Stimulated activated effector memory CD8-positive, alpha-beta T cell treated with anti-CD3 and anti-CD28 coated beads, Interleukin-12 subunit alpha, Interleukin-12 subunit beta, amount 100 ng/mL, for 72 hours (primary cell): ENCODE measurements at regions not wholly inside any gene's neighbourhood (a gene's known extent, or its start where the extent isn't known, plus 50 kb on each side); places are given as distances from the start of the nearest gene placed in this dataset.

Experiments used
- ATAC-seq: fragments of 150-1000 bp; cut with Tn5 transposase; 2 replicates; pipeline ENCODE4 v1.10.0; 2021
- DNase-seq, 2 donors: peaks; one replicate each; pipeline ENCODE4 v3.0.0; 2021 to 2022; ENCODE audit warnings: low spot score in 2 of 2
- H3K27ac Mint-ChIP-seq: one replicate; pipeline ENCODE4 v1.8.0; 2022; ENCODE audit warnings: mild to moderate bottlenecking, mixed read lengths
- H3K36me3 Mint-ChIP-seq: one replicate; pipeline ENCODE4 v1.8.0; 2022; ENCODE audit warnings: mild to moderate bottlenecking, mixed read lengths
- H3K4me1 Mint-ChIP-seq: one replicate; pipeline ENCODE4 v1.8.0; 2022; ENCODE audit warnings: mixed read lengths
- H3K4me3 Mint-ChIP-seq: one replicate; pipeline ENCODE4 v1.8.0; 2022; ENCODE audit warnings: mild to moderate bottlenecking, mixed read lengths
- H3K9me3 Mint-ChIP-seq: one replicate; pipeline ENCODE4 v1.8.0; 2022; ENCODE audit warnings: mixed read lengths

GRCh38 chr22:48523761-48524160, 1303.9 kb downstream of the BRD1 start:
- ATAC-seq (no peak), DNase-seq (no peak)
- Mint-ChIP-seq H3K36me3 (no peaks in the 10 kb centered on the region), H3K4me3 (no peak overlapping the region), H3K27ac (no peak overlapping the region), H3K4me1 (no peaks in the 10 kb centered on the region), H3K9me3 (no peaks in the 10 kb centered on the region)

GRCh38 chr22:48523091-48523490, 1304.6 kb downstream of the BRD1 start:
- Mint-ChIP-seq H3K9me3 (no peaks in the 10 kb centered on the region), H3K4me1 (no peaks in the 10 kb centered on the region), H3K4me3 (no peak overlapping the region), H3K36me3 (no peaks in the 10 kb centered on the region), H3K27ac (no peak overlapping the region)
- DNase-seq = no peak
- ATAC-seq = no peak

- no peak for DNase-seq
- H3K4me3 Mint-ChIP-seq = no peak overlapping the region
- no peak overlapping the region for H3K27ac Mint-ChIP-seq
- no peaks in the 10 kb centered on the region for H3K36me3 Mint-ChIP-seq
- no peak for ATAC-seq
- H3K9me3 Mint-ChIP-seq = no peaks in the 10 kb centered on the region
- H3K4me1 Mint-ChIP-seq = no peaks in the 10 kb centered on the region
These were observed 1305.4 kb downstream of the BRD1 start for GRCh38 chr22:48522271-48522670.

GRCh38 chr22:48520884-48521588, 1306.6 kb downstream of the BRD1 start:
- Mint-ChIP-seq H3K9me3 (no peaks in the 10 kb centered on the region), H3K4me3 (no peak overlapping the region), H3K27ac (no peak overlapping the region), H3K36me3 (no peaks in the 10 kb centered on the region), H3K4me1 (no peaks in the 10 kb centered on the region)
- no peak for DNase-seq
- ATAC-seq = no peak

GRCh38 chr22:48520207-48520606, 1307.5 kb downstream of the BRD1 start:
- H3K4me1 Mint-ChIP-seq = no peaks in the 10 kb centered on the region
- DNase-seq (no peak), ATAC-seq (no peak)
- H3K4me3 Mint-ChIP-seq = no peak overlapping the region
- H3K36me3 Mint-ChIP-seq = no peaks in the 10 kb centered on the region
- no peaks in the 10 kb centered on the region for H3K9me3 Mint-ChIP-seq
- H3K27ac Mint-ChIP-seq = no peak overlapping the region

- ATAC-seq (no peak), DNase-seq (no peak)
- no peaks in the 10 kb centered on the region for H3K9me3 Mint-ChIP-seq
These were observed 1310.3 kb downstream of the BRD1 start for GRCh38 chr22:48517039-48518030.

GRCh38 chr22:48516571-48516970, 1311.1 kb downstream of the BRD1 start:
- Mint-ChIP-seq H3K9me3 (no peaks in the 10 kb centered on the region), H3K36me3 (no peaks in the 10 kb centered on the region), H3K4me3 (no peak overlapping the region), H3K27ac (no peak overlapping the region), H3K4me1 (no peaks in the 10 kb centered on the region)
- ATAC-seq (no peak), DNase-seq (no peak)

More at GRCh38 chr22:48517039-48518030, 1310.3 kb downstream of the BRD1 start:
- H3K27ac Mint-ChIP-seq = no peak overlapping the region
- no peaks in the 10 kb centered on the region for H3K36me3 Mint-ChIP-seq
- no peak overlapping the region for H3K4me3 Mint-ChIP-seq
- no peaks in the 10 kb centered on the region for H3K4me1 Mint-ChIP-seq

GRCh38 chr22:48515571-48516200, 1312.0 kb downstream of the BRD1 start:
- Mint-ChIP-seq H3K9me3 (no peaks in the 10 kb centered on the region), H3K4me3 (no peak overlapping the region), H3K36me3 (no peaks in the 10 kb centered on the region), H3K4me1 (no peaks in the 10 kb centered on the region), H3K27ac (no peak overlapping the region)
- ATAC-seq = no peak
- DNase-seq = no peak

GRCh38 chr22:48513929-48514328, 1313.7 kb downstream of the BRD1 start:
- Mint-ChIP-seq H3K4me3 (no peak overlapping the region), H3K27ac (no peak overlapping the region), H3K36me3 (no peaks in the 10 kb centered on the region), H3K9me3 (no peaks in the 10 kb centered on the region), H3K4me1 (no peaks in the 10 kb centered on the region)
- ATAC-seq (no peak), DNase-seq (no peak)

GRCh38 chr22:48513446-48513845, 1314.2 kb downstream of the BRD1 start:
- ATAC-seq (no peak), DNase-seq (no peak)
- Mint-ChIP-seq H3K36me3 (no peaks in the 10 kb centered on the region), H3K9me3 (no peaks in the 10 kb centered on the region), H3K4me3 (no peak overlapping the region), H3K27ac (no peak overlapping the region), H3K4me1 (no peaks in the 10 kb centered on the region)

GRCh38 chr22:48511781-48512327, 1315.8 kb downstream of the BRD1 start:
- no peak for ATAC-seq
- Mint-ChIP-seq H3K27ac (no peak overlapping the region), H3K4me1 (no peaks in the 10 kb centered on the region), H3K9me3 (no peaks in the 10 kb centered on the region), H3K4me3 (no peak overlapping the region), H3K36me3 (no peaks in the 10 kb centered on the region)
- DNase-seq = no peak

GRCh38 chr22:48511211-48511610, 1316.5 kb downstream of the BRD1 start:
- ATAC-seq (no peak), DNase-seq (no peak)
- H3K4me3 Mint-ChIP-seq = no peak overlapping the region
- no peaks in the 10 kb centered on the region for H3K36me3 Mint-ChIP-seq
- H3K9me3 Mint-ChIP-seq = no peaks in the 10 kb centered on the region
- H3K4me1 Mint-ChIP-seq = no peaks in the 10 kb centered on the region
- H3K27ac Mint-ChIP-seq = no peak overlapping the region

GRCh38 chr22:48510599-48510998, 1317.1 kb downstream of the BRD1 start:
- DNase-seq = no peak
- no peak overlapping the region for H3K27ac Mint-ChIP-seq
- ATAC-seq = no peak
- no peaks in the 10 kb centered on the region for H3K9me3 Mint-ChIP-seq
- no peak overlapping the region for H3K4me3 Mint-ChIP-seq
- no peaks in the 10 kb centered on the region for H3K4me1 Mint-ChIP-seq
- H3K36me3 Mint-ChIP-seq = no peaks in the 10 kb centered on the region

GRCh38 chr22:48507595-48508350, 1319.9 kb downstream of the BRD1 start:
- H3K36me3 Mint-ChIP-seq = no peaks in the 10 kb centered on the region
- DNase-seq (no peak), ATAC-seq (no peak)
- no peaks in the 10 kb centered on the region for H3K9me3 Mint-ChIP-seq
- H3K4me1 Mint-ChIP-seq = no peaks in the 10 kb centered on the region
- no peak overlapping the region for H3K4me3 Mint-ChIP-seq
- H3K27ac Mint-ChIP-seq = no peak overlapping the region

GRCh38 chr22:48507171-48507570, 1320.5 kb downstream of the BRD1 start:
- Mint-ChIP-seq H3K9me3 (no peaks in the 10 kb centered on the region), H3K4me1 (no peaks in the 10 kb centered on the region), H3K27ac (no peak overlapping the region), H3K4me3 (no peak overlapping the region), H3K36me3 (no peaks in the 10 kb centered on the region)
- DNase-seq = no peak
- no peak for ATAC-seq
